ENCODE measurements at regions not wholly inside any gene's neighbourhood (a gene's known extent, or its start where the extent isn't known, plus 50 kb on each side); places are given as distances from the start of the nearest gene placed in this dataset.

GRCh38 chr7:26928703-26929347 is 64.4 kb upstream of the SKAP2 start:
- Histone ChIP-seq H3K4me3 (ENCODE audit: low read depth in 1 of 2, low read length in 1 of 2) (no peak overlapping the region), H3K27me3 (no peaks in the 10 kb centered on the region), H3K27ac (no peak overlapping the region), H3K4me1 (ENCODE audit: control insufficient read depth in 1 of 2, insufficient read depth in 1 of 2, low read depth in 1 of 2, low read length in 1 of 2) (no peaks in the 10 kb centered on the region), H3K9me3 (no peaks in the 10 kb centered on the region), H3K36me3 (no peaks in the 10 kb centered on the region)
- TF ChIP-seq CTCF (IDR thresholded peaks at IDR 0.05) = no peak

GRCh38 chr7:26925768-26926167 is 61.4 kb upstream of the SKAP2 start:
- no peak overlapping the region for H3K27ac ChIP-seq

GRCh38 chr7:26924149-26924767 is 59.9 kb upstream of the SKAP2 start:
- H3K9me3 ChIP-seq = no peaks in the 10 kb centered on the region
- no peaks in the 10 kb centered on the region for H3K4me1 ChIP-seq (ENCODE audit: control insufficient read depth in 1 of 2, insufficient read depth in 1 of 2, low read depth in 1 of 2, low read length in 1 of 2)
- H3K27ac ChIP-seq = no peak overlapping the region
- TF ChIP-seq CTCF (IDR thresholded peaks at IDR 0.05) = no peak
- H3K36me3 ChIP-seq = no peaks in the 10 kb centered on the region
- H3K4me3 ChIP-seq (ENCODE audit: low read depth in 1 of 2, low read length in 1 of 2) = no peak overlapping the region
- H3K27me3 ChIP-seq = no peaks in the 10 kb centered on the region

More at GRCh38 chr7:26925768-26926167, 61.4 kb upstream of the SKAP2 start:
- Histone ChIP-seq H3K27me3 (no peaks in the 10 kb centered on the region), H3K4me3 (ENCODE audit: low read depth in 1 of 2, low read length in 1 of 2) (no peak overlapping the region), H3K9me3 (no peaks in the 10 kb centered on the region), H3K4me1 (ENCODE audit: control insufficient read depth in 1 of 2, insufficient read depth in 1 of 2, low read depth in 1 of 2, low read length in 1 of 2) (no peaks in the 10 kb centered on the region), H3K36me3 (no peaks in the 10 kb centered on the region)
- no peak for TF ChIP-seq CTCF (IDR thresholded peaks at IDR 0.05)

- H3K27ac ChIP-seq = no peak overlapping the region
- TF ChIP-seq CTCF (IDR thresholded peaks at IDR 0.05) = no peak
Measured at GRCh38 chr7:26919906-26920493, 55.6 kb upstream of the SKAP2 start.

GRCh38 chr7:26918241-26918640 is 53.9 kb upstream of the SKAP2 start:
- no peak overlapping the region for H3K27ac ChIP-seq
- no peaks in the 10 kb centered on the region for H3K36me3 ChIP-seq
- H3K9me3 ChIP-seq = no peaks in the 10 kb centered on the region
- H3K4me1 ChIP-seq (ENCODE audit: control insufficient read depth in 1 of 2, insufficient read depth in 1 of 2, low read depth in 1 of 2, low read length in 1 of 2) = peaks cover 6 to 7% of the 10 kb centered on the region in 2 experiments
- no peaks in the 10 kb centered on the region for H3K27me3 ChIP-seq
- H3K4me3 ChIP-seq (ENCODE audit: low read depth in 1 of 2, low read length in 1 of 2) = no peak overlapping the region
- no peak for TF ChIP-seq CTCF (IDR thresholded peaks at IDR 0.05)

More at GRCh38 chr7:26919906-26920493, 55.6 kb upstream of the SKAP2 start:
- H3K4me3 ChIP-seq (ENCODE audit: low read depth in 1 of 2, low read length in 1 of 2) = no peak overlapping the region
- H3K36me3 ChIP-seq = no peaks in the 10 kb centered on the region
- no peaks in the 10 kb centered on the region for H3K4me1 ChIP-seq (ENCODE audit: control insufficient read depth in 1 of 2, insufficient read depth in 1 of 2, low read depth in 1 of 2, low read length in 1 of 2)
- no peaks in the 10 kb centered on the region for H3K27me3 ChIP-seq
- H3K9me3 ChIP-seq = no peaks in the 10 kb centered on the region

All from neutrophil (primary cell).